OCI-LY7 (cell line): ENCODE measurements at regions not wholly inside any gene's neighbourhood (a gene's known extent, or its start where the extent isn't known, plus 50 kb on each side); places are given as distances from the start of the nearest gene placed in this dataset.

ENCODE experiments used
- CTCF ChIP-seq: fragments of 200-600 bp; sonication (generic); conservative IDR thresholded peaks from 2 replicates; pipeline ENCODE4 v1.5.1; 2014; ENCODE audit warnings: mild to moderate bottlenecking, antibody characterized with exemption, low read length, moderate library complexity, mixed read lengths
- EZH2phosphoT487 ChIP-seq: fragments of 200-600 bp; sonication (generic); IDR thresholded peaks from 2 replicates; pipeline ENCODE4 v1.6.1; 2018; ENCODE audit warnings: low read depth, borderline replicate concordance, mild to moderate bottlenecking, mixed run types, antibody characterized with exemption, low read length, moderate library complexity, mixed read lengths

GRCh38 chr6:164826831-164827468 is 482.5 kb downstream of the C6orf118 start:
- TF ChIP-seq CTCF (no peak), EZH2phosphoT487 (no peak)
